ENCODE measurements at regions not wholly inside any gene's neighbourhood (a gene's known extent, or its start where the extent isn't known, plus 50 kb on each side); places are given as distances from the start of the nearest gene placed in this dataset.
"Not testable (repeated sequence)": the region's sequence is repeated elsewhere in the genome, so short reads cannot be mapped to it uniquely, and the experiment has no call there.

DNA sequence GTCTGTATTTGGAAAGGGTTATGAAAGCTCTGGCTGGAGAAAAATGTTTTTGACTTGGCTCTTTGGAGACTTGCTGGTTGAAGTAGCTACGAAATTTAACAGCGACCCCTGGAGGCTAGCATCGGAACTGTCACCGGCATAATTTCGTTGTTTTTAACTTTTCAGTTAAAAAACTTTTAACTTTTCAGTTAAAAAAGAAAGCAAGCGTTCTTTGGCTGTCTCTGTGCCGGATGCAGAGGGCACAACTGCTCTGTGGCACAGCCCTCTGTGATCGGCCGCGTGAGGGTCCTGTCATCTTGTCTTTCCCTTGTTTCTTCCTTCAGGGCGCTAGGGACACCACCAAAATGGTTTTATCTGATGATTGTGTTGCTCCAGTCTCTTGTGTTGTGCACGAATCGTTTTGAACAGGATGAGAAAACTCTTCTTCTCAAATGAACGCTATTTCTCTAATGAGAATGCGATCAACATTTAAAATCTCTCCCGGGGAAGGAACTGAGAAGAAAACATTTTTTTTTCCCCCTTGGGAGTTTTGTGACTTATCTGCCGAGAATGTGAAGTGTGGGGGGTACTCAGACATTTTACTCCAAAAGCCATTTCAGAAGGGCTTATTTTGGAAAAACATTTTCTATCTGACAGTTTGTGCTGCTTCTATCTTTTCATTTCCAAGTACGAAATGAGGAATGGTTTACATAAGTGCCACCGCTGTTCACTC is 57.1 kb downstream of the ADCYAP1 start:
- peak in 3 of 4 donors; percentile 19 to 27 (median 25) for DNase-seq (ENCODE audit: low read depth in 4 of 4, low spot score in 3 of 4)

DNA sequence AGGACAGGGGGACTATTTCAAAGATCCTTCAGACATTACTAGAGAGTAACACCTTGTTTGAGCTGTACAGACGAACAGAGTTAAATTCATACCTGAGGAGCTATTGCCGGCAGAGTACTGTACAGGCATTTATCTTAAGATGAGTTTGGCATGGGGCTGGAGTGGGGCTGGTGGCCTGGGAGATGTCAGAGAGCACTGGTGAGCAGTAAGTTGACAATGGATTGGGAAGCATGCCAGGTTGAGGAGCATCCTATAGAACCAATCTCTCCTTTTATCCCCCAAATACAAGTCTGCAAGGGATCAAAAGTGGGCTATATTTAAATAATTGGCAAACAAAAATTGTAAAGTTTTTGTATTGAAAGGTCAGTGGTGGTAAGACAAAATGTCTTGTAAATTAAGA is 58.6 kb downstream of the ADCYAP1 start:
- no peak for DNase-seq (ENCODE audit: low read depth in 4 of 4, low spot score in 3 of 4)

DNA sequence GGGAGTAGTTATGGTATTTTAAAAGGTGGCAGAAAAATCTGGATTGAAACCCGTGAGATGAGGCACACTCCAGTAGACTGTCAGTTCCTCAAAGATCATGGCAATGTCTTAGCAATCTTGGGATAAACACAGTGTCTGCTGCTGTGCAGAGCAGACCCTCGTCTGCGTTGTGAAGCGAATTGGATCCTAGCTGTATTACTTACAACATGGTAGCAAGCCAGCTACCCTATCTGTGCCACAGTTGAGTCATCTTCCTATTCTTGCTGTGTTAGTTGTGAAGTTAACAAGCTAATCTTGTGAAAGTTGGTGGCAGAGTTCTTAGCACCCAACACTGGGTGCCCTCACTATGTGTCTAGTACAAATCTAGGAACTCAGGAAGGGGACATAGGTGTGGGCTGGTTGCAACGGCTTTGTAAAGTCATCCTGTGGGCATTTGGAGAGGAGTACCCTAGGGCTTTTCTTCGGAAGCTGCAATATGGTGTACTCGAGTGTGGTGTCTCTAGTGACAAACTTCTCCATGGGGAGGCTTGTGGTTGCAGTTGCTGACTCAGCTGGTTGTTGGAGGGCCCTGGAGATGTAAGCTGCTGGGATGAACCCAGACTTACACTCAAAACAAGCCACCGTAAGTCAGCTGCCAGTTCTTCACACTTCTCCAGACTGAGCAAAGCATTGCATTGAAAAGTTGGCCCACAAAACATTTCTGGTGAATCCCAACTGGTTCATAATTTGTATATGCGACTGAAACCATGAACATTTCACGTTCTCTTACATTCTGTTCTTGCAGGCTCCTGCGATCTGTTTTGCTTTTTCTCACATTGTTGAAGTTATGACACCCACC is 61.5 kb downstream of the ADCYAP1 start:
- DNase-seq (ENCODE audit: low read depth in 4 of 4, low spot score in 3 of 4): no peak

DNA sequence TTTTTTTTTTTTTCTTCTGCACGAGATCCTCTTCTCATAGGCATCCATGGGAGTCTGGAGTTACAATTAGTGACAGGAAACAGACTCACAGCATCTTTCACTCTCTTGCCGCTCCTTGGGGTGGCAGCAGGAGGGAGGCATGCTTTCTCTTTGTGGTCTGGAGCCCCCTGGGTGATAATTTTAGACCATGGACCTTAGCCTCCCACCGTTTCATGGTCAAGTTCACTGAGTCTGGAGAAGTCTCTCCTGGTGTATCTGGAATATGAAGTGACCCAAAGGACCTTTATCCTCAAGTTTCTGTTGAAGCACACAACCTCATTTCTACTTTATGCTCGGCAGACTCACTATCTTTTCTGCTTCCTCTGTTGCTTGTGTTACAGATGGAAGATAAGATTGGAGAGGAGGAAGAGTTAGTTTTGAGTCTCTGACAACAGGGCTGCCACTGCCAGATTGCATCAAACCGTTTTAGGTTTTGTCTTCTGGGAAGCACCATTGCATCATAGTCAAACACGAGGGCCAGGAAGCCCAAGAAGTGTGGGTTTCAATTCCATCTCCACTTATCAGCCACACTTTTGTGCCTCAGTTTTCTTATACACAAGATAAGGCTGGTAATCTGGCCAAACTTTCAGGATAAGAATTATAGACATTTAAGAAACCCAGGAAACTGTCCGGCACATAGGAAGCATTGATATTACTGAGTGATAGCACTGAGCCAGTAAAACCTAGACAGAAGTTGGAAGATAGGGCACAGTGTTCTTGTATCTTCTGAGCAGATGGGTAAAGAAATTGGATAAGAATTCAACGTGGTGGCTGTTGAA is 62.3 kb downstream of the ADCYAP1 start:
- DNase-seq (ENCODE audit: low read depth in 4 of 4, low spot score in 3 of 4): no peak

DNA sequence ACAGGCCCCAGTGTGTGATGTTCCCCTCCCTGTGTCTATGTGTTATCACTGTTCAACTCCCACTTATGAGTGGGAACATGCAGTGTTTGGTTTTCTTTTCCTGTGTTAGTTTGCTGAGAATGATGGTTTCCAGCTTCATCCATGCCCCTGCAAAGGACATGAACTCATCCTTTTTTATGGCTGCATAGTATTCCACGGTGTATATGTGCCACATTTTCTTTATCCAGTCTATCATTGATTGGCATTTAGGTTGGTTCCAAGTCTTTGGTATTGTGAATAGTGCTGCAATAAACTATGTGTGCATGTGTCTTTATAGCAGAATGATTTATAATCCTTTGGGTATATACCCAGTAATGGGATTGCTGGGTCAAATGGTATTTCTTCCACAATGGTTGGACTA is 64.2 kb downstream of the ADCYAP1 start:
- not testable (repeated sequence) for DNase-seq (ENCODE audit: low read depth in 4 of 4, low spot score in 3 of 4)

DNA sequence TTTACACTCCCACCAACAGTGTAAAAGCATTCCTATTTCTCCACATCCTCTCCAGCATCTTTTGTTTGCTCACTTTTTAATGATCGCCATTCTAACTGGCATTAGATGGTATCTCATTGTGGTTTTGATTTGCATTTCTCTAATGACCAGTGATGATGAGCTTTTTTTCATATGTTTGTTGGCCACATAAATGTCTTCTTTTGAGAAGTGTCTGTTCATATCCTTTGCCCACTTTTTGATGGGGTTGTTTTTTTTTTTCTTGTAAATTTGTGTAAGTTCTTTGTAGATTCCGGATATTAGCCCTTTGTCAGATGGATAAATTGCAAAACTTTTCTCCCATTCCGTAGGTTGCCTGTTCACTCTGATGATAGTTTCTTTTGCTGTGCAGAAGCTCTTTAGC is 64.6 kb downstream of the ADCYAP1 start:
- DNase-seq (ENCODE audit: low read depth in 4 of 4, low spot score in 3 of 4): not testable (repeated sequence)

DNA sequence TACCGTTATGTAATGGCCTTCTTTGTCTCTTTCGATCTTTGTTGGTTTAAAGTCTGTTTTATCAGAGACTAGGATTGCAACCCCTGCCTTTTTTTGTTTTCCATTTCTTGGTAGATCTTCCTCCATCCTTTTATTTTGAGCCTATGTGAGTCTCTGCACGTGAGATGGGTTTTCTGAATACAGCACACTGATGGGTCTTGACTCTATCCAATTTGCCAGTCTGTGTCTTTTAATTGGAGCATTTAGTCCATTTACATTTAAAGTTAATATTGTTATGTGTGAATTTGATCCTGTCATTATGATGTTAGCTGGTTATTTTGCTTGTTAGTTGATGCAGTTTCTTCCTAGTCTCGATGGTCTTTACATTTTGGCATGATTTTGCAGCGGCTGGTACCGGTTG is 69.9 kb downstream of the ADCYAP1 start:
- not testable (repeated sequence) for DNase-seq (ENCODE audit: low read depth in 4 of 4, low spot score in 3 of 4)

DNA sequence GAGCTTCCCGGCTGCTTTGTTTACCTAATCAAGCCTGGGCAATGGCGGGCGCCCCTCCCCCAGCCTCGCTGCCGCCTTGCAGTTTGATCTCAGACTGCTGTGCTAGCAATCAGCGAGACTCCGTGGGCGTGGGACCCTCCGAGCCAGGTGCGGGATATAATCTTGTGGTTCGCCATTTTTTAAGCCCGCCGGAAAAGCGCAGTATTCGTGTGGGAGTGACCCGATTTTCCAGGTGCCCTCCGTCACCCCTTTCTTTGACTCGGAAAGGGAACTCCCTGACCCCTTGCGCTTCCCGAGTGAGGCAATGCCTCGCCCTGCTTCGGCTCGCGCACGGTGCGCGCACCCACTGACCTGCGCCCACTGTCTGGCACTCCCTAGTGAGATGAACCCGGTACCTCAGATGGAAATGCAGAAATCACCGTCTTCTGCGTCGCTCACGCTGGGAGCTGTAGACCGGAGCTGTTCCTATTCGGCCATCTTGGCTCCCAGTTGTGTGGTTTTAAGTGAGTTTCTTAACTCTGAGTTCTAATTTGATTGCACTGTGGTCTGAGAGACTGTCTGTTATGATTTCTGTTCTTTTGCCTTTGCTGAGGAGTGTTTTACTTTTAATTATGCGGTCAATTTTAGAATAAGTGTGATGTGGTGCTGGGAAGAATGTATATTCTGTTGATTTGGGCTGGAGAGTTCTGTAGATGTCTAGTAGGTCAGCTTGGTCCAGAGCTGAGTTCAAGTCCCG is 71.9 kb downstream of the ADCYAP1 start:
- not testable (repeated sequence) for DNase-seq (ENCODE audit: low read depth in 4 of 4, low spot score in 3 of 4)

DNA sequence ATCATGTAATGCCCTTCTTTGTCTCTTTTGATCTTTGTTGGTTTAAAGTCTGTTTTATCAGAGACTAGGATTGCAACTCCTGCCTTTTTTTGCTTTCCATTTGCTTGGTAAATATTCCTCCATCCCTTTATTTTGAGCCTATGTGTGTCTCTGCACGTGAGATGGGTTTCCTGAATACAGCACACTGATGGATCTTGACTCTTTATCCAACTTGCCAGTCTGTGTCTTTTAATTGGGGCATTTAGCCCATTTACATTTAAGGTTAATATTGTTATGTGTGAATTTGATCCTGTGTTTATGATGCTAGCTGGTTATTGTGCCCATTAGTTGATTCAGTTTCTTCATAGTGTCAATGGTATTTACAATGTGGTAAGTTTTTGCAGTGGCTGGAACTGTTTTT is 72.7 kb downstream of the ADCYAP1 start:
- DNase-seq (ENCODE audit: low read depth in 4 of 4, low spot score in 3 of 4): not testable (repeated sequence)

DNA sequence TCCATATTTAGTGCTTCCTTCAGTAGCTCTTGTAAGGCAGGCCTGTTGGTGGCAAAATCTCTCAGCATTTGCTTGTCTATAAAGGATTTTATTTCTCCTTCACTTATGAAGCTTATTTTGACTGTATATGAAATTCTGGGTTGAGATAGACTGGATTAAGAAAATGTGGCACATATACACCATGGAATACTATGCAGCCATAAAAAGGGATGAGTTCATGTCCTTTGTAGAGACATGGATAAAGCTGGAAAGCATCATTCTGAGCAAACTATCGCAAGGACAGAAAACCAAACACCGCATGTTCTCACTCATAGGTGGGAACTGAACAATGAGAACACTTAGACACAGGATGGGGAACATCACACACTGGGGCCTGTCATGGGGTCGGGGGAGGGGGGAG is 73.1 kb downstream of the ADCYAP1 start:
- DNase-seq (ENCODE audit: low read depth in 4 of 4, low spot score in 3 of 4): not testable (repeated sequence)

DNA sequence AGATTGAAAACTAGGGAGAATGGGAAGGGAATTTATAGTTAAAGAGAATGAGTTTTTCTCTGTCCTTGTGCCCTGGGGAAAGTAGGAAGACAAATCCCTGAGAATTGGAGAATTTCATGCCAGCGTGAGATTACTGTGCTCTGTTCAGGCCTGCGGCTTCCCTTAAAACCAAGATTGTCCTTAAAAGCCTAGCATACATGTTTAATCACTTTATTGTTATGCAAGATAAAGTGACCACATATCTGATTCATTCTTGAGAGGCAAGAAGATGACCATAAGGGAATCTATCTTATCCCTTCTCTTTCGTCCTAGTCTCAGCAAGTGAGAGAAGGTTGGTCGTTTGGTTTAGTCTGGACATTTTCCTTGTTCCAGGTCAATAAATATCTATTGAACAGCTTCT is 75.9 kb downstream of the ADCYAP1 start:
- DNase-seq (ENCODE audit: low read depth in 4 of 4, low spot score in 3 of 4): no peak

DNA sequence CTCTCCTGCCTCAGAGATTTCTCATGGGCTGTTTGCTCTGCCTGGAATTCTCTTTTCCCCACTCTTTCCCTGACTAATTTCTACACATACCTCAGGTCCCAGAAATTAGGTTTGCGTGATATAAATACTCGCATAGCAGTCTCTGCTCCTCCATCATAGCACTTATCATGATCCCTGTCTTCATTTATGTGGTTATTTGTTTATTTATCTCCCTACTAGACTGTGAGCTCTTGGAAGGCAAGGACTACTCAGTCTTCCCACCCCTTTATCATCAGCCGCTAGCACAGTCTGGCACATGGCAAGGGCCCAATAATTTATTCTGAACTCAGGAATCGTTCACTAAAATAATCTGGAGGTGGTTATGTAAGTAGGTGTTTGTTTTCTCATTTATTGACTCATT is 79.3 kb downstream of the ADCYAP1 start:
- no peak for DNase-seq (ENCODE audit: low read depth in 4 of 4, low spot score in 3 of 4)

DNA sequence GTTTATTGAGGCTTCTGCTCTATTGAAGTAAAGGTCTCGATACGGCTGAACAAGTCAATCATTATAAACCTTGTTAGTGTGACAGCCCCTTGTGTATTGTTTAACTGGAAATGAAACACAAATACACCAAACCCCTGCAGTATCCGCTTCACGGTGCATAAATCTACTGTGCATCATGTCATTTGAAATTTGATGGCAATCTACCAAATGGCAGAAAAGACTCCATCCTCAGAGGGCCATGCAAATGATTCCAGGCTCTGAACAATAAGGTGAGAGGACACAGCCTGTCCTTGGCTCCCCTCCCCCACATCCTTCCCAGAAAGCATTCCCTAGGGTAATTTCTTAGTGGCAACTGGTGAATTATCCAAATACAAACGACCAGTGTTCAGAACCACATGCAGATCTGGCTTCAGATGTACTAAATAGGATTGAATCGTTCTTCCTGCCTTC is 80.6 kb downstream of the ADCYAP1 start:
- no peak for DNase-seq (ENCODE audit: low read depth in 4 of 4, low spot score in 3 of 4)

DNA sequence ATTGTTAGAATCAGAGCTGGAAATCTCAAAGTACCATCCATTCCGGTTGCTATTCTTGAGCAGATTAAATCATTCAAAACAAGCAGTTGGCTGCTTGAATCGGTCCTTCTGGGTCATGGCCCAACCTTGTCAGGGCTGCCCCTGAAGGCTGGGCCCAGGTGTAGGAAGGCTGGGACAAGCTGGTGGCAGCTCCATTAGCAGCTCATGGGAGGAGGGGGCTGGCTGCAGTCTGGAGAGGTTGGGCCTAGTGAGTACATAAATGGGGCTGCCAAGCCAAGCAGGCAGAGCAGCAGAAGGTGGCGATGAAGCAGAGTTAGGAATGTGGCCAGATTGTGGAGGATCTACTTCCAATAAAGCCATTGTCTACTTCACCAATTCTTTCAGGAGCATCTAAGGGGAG is 81.4 kb downstream of the ADCYAP1 start:
- DNase-seq (ENCODE audit: low read depth in 4 of 4, low spot score in 3 of 4): no peak

DNA sequence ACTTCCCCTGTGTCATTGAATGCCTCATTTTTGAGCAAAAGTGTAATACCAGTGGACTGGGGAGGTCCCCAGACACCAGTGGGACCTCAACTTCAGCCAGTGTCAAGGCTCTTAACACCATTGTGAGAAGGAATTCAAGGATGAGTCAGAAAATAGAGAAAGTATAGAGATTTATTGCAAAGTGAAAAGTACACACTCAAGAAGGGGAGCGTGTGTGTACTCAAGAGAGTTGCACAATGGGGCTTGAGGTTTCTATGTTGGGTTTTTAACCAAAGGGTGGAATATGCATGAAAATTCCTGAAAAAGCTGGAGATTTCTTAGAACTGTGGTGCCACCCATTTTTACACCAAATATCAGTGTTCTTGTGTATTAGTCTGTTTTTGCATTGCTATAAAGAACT is 81.9 kb downstream of the ADCYAP1 start:
- no peak for DNase-seq (ENCODE audit: low read depth in 4 of 4, low spot score in 3 of 4)

DNA sequence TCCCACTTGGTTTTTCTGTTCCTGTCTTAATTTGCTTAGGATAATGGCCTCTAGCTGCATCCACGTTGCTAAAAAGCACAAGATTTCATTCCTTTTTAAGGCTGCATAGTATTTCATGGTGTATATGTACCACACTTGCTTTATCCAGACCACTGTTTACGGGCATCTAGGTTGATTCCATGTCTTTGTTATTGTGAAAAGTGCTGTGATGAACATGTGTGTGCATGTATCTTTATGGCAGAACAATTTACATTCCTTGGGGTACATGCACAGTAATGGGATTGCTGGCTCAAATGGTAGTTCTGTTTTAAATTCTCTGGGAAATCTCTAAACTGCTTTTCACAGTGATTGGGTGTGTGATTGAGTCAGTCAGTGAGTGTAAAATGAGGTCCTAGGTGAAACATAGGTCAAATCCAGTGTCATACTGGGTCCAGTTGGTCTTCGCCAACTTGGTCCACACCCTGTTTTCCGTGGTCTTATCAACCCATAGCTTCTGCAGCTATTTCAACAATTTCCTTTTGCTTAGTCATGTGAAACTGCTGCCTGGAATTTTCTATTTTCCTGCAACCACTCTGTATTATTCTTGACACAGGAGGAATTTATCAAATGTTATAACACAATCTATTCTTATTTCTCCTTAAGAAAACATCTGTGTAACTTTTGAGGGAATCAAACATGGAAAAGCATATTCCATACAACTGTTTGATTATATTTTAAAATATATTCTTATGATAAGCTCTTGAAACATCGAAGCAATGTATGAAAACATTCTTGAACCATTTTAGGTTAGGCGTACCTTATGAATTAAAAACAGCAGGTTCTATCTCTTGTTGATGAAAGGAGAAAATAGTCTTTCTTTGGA is 82.9 kb downstream of the ADCYAP1 start:
- no peak for DNase-seq (ENCODE audit: low read depth in 4 of 4, low spot score in 3 of 4)

DNA sequence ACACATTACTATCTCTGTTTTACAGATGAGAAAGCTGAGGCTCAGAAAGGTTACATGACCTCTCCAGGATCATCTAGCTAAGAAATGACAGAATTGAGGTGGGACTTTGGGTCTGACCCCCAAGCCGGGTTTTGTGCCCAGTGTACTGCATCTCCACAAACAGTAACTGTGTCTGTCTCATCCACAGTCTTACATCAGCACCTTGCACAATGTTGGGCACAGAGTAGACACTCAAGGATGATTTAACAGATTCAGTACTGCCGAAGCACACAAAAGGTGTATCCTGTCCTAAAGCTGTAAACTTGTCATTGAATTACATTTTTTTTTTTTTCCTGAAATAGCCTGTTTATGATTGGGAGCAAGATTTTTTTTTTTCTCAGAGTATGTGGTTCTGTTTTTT is 84.8 kb downstream of the ADCYAP1 start:
- DNase-seq (ENCODE audit: low read depth in 4 of 4, low spot score in 3 of 4): no peak

DNA sequence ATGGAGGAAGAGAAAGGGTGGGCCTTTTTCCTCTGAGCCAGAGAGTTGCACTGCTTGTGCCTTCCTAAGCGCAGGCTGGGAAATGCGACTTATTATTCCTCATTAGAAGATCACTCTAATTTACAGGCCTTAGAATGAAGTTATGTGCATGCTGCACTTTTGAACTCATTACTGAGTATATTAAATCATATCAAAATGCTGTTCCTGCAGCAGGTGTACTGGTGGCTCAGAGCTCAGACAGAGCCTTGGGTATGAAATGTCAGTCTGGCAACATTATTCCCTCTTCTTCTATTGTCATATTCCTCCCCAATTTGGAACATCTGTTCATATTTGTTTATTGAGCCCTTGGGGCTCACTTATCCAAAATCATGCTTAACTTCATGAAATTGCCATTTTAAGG is 85.5 kb downstream of the ADCYAP1 start:
- no peak for DNase-seq (ENCODE audit: low read depth in 4 of 4, low spot score in 3 of 4)

DNA sequence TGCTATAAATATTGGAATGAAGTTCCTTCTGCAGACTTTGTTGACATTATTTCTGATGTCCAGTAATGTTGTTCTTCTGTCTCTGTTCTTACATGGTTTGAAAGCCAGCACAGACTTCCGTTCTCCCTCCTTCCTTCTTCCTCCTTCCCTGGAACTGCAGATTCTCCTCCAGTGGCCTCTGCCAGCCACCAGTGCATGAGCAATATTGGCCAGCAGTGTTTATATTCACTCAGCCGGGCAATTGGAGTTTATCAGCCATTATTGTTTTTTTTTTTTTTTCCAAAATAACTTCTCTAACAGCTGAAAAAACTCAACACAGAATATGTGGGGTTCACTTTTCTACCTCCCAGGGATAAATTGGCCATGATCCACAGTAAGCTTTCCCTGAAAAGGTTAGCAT is 86.8 kb downstream of the ADCYAP1 start:
- no peak for DNase-seq (ENCODE audit: low read depth in 4 of 4, low spot score in 3 of 4)

DNA sequence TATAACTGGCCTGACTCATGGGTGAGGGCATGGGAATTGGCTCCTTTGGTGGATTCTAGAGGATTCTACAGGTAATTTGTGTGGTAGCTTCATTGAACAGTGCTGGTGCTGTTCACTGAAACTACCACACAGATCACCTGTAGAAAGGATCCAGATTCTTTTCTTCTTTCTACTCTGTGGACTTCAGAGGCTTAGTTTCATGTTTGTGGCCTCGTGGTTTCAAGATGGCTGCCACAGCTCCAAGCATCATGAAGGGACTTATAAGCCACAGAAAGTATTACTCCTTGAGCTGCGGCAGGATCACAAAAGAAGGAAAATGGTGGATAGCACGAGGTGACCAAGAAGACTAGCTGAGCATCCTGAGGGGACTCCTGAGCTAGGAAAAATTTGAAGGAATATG is 88.9 kb downstream of the ADCYAP1 start:
- DNase-seq (ENCODE audit: low read depth in 4 of 4, low spot score in 3 of 4): no peak
